ENCODE measurements at regions not wholly inside any gene's neighbourhood (a gene's known extent, or its start where the extent isn't known, plus 50 kb on each side); places are given as distances from the start of the nearest gene placed in this dataset.

DNA sequence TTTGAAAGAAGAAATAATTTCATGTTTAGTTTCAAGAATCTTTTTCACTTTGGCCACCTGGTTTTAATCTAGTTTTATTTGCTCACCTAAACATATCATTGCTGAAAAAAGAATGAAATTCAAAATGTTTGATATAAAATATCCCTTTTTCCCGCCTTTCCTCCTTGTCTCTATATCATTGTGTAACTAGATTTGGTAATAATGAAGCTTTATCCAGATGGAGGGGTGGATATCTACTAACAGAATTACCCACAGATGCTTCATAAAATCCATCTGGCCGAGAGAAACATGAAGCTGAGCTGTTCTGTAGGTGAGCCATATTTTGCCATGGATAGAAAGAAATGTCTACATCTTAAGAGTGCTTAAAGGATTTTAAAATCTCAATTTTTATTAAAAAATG, 214.7 kb downstream of the ICE1 start:
- TF ChIP-seq, protein P1, sequence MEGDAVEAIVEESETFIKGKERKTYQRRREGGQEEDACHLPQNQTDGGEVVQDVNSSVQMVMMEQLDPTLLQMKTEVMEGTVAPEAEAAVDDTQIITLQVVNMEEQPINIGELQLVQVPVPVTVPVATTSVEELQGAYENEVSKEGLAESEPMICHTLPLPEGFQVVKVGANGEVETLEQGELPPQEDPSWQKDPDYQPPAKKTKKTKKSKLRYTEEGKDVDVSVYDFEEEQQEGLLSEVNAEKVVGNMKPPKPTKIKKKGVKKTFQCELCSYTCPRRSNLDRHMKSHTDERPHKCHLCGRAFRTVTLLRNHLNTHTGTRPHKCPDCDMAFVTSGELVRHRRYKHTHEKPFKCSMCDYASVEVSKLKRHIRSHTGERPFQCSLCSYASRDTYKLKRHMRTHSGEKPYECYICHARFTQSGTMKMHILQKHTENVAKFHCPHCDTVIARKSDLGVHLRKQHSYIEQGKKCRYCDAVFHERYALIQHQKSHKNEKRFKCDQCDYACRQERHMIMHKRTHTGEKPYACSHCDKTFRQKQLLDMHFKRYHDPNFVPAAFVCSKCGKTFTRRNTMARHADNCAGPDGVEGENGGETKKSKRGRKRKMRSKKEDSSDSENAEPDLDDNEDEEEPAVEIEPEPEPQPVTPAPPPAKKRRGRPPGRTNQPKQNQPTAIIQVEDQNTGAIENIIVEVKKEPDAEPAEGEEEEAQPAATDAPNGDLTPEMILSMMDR (IDR thresholded peaks at IDR 0.05; ENCODE audit: control insufficient read depth, extremely low read depth, insufficient read depth): no peak
- DNase-seq (ENCODE audit: low read depth): no peak
- H3K4me3 ChIP-seq (ENCODE audit: low read depth, low read length): no peak overlapping the region

DNA sequence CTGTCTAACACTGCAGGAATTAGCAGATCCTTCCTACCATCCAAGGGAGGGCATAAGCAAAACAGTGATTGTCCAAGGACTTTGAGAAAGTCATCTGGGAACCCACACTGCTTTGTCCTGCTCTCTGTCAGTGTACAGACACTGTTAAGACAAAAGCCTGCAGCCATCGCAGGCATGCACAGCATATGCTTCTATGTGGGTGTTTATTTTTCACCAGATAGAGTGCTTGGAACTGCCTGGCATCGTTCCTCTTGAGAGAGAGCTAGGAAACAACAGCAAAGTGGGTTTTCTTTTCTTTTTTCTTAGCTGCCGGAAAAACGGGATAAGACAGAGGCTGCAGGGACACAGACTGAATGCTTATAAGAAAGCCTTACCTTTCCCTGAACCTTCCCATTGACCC, 212.3 kb downstream of the ICE1 start:
- no peak overlapping the region for H3K4me3 ChIP-seq (ENCODE audit: low read depth, low read length)
- TF ChIP-seq, protein P1 (IDR thresholded peaks at IDR 0.05; ENCODE audit: control insufficient read depth, extremely low read depth, insufficient read depth): no peak
- DNase-seq (ENCODE audit: low read depth): no peak

DNA sequence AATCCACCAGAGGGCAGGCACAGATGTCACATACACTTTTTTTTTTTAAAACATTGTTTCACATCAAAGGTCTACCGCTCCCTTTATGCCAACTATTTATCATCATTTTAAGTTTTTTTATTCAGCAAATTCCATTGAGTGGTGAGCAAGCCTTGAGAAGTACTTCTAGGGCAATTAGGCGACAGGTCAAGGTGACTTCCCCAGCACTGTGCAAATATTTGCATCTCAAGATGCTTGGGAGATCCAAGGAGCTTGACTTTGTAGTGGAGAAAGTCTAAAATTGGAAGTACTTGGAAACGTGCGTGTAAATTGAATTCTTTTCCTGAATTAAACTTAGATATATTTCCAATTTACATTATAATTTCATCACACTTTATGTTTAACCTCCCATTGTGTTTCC, 211.1 kb downstream of the ICE1 start:
- no peak for DNase-seq (ENCODE audit: low read depth)
- TF ChIP-seq, protein P1 (IDR thresholded peaks at IDR 0.05; ENCODE audit: control insufficient read depth, extremely low read depth, insufficient read depth): no peak
- no peak overlapping the region for H3K4me3 ChIP-seq (ENCODE audit: low read depth, low read length)

DNA sequence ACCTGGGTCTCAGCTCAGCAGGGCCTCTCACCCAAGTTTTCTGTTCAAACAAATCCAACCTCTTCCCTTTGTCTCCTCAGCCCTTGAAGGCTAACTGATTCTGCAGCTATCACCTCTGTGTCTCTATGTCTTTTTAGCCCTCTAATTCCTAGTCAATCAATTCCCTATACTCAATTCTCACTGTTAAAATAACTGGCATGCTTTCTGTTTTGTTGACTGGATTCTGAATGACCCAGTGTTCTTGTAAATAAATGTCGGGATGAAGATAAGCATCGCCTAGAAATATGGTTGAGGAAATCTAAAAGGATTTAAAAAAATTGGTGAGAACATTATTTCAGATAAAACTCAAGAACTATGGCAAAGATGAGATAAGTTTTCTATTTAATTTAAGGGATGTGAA, 210.2 kb downstream of the ICE1 start:
- DNase-seq (ENCODE audit: low read depth): no peak
- TF ChIP-seq, protein P1 (IDR thresholded peaks at IDR 0.05; ENCODE audit: control insufficient read depth, extremely low read depth, insufficient read depth): no peak
- H3K4me3 ChIP-seq (ENCODE audit: low read depth, low read length): no peak overlapping the region

DNA sequence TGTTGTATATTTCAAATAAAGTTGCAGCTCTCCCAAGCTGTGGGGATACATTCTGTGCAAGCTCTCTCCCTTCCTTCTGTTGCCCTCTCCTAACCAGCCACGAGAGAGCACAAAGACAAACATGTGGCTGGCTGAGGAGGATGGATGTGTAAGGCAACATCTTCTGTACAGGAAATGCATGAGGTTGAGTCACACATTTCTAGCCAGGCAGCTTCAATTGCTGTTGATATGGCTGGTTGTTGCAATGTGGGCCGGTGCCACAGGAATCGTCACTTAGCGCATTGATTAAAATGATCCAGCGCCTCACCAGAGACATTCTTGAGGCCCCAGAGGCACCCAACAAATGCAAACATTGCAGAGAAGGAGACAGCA, 207.1 kb downstream of the ICE1 start:
- no peak overlapping the region for H3K4me3 ChIP-seq (ENCODE audit: low read depth, low read length)
- TF ChIP-seq, protein P1 (IDR thresholded peaks at IDR 0.05; ENCODE audit: control insufficient read depth, extremely low read depth, insufficient read depth): no peak
- DNase-seq (ENCODE audit: low read depth): no peak

DNA sequence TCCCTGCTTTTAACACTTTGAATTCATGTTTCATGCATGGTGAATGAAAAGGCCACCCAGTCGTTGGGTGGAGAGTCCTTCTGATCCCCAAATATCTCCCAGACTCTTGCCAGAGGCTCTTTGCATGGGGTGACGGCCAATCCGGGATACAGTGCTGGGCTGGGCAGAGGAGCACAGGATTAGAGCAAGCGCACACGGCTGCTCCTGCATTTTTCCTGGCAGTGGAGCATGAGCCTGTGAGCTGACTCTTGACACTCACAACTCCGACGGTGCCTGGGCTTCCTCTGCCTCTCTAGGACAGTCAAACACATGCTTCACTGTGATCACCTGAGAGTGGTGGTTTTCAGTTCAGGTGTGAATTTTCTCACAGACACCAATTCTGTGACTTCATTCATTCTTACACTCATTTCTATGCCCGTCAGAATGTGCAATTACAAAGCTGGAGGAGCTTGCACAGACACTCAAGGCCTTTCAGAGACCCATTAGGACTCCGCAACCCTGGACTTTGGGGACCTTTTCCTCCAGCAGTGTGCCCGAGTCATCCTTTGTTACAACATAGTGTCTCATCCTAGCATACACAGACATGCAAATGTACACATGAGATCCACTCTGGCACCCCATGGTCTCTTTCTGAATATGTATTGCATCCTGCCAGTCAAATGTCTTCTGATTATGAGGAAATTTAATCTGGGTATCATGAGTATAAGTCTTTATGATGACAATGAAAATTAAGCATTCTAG, 206.6 kb downstream of the ICE1 start:
- no peak overlapping the region for H3K4me3 ChIP-seq (ENCODE audit: low read depth, low read length)
- DNase-seq (ENCODE audit: low read depth): no peak
- TF ChIP-seq, protein P1 (IDR thresholded peaks at IDR 0.05; ENCODE audit: control insufficient read depth, extremely low read depth, insufficient read depth): no peak

DNA sequence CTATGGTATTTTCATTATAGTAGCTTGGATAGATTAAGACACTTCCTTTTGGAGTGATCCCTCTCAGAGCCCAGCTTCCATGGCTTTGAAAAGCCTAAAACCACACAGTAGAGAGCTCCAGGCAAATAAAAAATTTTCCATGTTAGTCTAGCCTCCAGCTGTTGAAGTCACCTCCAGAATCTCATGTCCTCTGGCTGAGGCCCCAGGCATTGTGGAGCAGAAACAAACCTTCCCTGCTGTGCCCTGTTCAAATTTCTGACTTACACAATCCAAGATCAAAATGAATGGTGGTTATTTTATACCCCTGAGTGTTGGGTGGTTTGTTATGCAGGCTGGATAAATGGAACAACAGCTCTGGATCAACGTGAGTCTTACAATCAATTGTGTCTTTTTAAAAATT, 203.9 kb downstream of the ICE1 start:
- DNase-seq (ENCODE audit: low read depth): no peak
- no peak overlapping the region for H3K4me3 ChIP-seq (ENCODE audit: low read depth, low read length)
- TF ChIP-seq, protein P1 (IDR thresholded peaks at IDR 0.05; ENCODE audit: control insufficient read depth, extremely low read depth, insufficient read depth): no peak
